GM18511 (cell line): ENCODE measurements at regions not wholly inside any gene's neighbourhood (a gene's known extent, or its start where the extent isn't known, plus 50 kb on each side); places are given as distances from the start of the nearest gene placed in this dataset.
A peak's percentile ranks its signal among the peaks of the same experiment; 100 is the strongest.

Source experiments
- ATAC-seq: cut with Tn5 transposase; IDR thresholded peaks from one replicate; pipeline ENCODE4 v1.9.1; 2021; ENCODE audit warnings: mild to moderate bottlenecking, moderate library complexity; ENCODE audit not compliant: unreplicated experiment

DNA sequence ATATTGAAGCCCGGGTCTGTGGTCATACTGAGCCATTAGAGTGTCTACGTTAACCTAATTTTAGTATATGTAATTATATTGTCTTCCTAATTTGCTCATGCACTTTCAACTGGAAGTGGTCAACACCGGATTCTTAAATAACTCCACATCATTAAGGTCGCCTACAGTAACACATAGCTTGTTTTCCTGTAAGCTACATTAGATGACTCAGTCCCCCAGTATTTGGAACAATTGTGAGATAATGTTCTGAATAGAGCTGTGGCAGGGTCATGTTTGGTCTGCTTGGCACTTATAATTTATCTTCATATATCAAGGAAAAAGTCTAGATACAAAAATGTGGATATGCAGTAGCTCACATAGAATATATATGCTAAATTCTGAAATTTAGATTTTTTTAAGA, 486.2 kb downstream of the IGSF11 start:
- no peak for ATAC-seq

DNA sequence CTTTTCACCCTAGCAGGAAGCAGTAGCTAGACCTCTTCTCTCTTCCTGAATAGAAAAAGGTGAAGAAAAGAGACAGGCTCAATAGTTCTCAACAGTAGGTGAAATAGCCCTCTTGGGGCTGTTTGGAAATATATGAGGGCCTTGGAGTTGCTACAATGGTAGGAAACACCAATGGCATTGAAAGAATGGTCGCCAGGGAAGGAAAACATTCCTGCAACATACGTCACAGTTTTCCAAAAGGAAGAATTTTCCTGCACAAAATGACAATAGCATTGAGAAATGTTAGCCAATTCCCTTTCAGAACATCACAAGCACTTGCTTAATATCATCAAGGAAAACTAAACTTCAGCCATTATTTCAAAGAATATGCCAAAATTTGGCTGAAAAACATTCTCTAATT, 484.5 kb downstream of the IGSF11 start:
- no peak for ATAC-seq

DNA sequence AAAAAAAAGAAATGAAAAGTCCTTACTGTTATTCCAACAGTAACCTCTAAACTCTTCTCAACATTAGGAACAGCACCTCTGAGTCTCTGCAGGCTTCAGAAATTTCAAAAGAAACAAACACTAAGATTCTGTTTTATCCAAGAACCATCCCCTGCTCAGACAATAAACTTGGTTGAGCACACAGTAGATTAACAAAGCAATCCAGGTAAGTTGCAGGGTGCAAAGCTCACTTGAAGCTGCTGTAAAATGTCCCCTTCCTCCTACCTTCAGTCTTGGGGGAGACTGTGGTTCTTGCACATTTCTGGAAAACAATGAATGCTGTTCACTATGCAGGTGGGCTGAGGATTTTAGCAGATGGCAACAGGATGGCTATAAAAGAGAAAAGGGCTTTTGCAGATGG, 484.1 kb downstream of the IGSF11 start:
- no peak for ATAC-seq

DNA sequence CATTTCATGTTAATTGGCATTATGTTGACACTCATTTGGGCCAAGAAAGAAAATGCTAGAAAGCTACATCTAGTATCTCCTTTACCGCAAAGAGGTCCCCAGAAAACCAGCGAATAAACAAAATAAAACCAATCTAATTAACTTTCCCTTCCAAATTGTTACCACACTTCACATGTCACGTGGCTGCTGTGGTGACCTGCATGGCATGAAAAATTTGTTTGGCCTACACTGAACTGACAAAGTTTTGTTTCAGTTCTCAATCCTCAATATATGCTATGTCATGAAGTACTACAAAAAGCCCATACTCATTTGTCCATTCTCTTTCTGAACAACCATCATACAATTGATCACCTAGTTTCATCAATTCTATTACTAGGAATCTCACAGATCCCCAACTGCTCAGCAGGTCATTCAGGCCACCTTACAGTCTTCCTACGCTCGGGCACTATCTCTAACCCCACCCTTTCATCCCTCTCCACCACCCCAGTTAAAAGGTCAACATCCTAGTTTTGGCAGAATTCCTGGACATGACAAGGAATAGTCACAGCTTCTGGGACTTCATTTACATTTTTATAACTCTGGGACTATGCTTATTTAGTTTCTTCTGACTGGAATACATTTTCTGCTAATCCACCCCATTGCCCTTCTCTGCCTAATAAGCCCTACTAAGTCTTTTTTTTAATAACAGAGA, 480.4 kb downstream of the IGSF11 start:
- ATAC-seq: no peak

DNA sequence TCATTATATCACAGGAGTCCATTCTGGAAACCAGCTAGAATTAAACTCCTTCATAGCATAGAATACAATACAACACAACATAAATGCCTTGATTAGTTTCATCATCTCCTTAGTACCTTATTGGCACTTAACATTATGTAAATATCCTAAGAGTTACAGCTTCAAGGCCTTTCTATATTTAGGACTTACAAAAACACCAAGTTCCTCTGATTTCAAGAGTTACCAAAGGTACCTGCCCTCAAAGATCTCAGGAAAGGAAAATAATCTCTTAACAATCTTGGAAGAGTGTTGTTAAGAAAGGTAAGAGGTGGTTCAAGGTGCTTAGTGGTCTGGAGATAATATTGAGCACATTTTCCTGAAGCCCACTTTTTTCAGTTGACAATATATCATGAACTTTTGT, 477.7 kb downstream of the IGSF11 start:
- ATAC-seq: no peak

DNA sequence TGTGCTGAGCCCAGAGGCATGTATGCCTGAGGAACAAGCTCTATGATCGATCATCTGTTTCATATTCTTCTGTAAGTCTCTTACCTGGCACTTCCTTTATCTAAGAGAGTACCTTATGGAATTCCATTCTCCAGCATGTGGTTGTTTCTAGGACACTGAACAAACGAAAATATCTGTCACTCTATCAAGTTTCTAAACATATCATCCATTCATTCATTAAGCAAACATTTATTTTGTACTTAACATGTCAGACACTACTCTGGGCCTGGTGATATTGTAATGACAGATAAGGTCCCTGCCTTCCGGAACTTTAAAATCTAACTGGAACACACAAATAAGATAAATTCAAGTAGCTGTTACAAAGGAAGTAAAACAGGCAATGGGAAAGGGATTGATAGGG, 477.1 kb downstream of the IGSF11 start:
- ATAC-seq: no peak

DNA sequence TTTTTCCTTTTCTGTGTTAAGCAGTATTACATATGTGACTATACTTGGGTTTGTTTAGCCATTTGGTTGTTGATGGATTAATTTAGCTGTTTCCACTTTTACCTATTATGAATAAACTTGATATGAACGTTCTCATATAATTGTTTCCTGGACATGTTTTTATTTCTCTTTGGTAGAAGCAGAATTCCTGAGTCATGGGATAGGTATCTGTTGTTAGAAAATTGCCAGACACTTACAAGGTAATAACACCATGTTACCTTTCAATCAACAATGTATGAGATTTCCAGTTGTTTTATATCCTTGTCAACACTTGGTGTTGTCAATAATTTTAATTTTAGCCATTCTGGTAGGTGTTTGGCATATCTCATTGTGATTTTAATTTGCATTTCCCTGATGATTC, 475.4 kb downstream of the IGSF11 start:
- ATAC-seq: no peak

DNA sequence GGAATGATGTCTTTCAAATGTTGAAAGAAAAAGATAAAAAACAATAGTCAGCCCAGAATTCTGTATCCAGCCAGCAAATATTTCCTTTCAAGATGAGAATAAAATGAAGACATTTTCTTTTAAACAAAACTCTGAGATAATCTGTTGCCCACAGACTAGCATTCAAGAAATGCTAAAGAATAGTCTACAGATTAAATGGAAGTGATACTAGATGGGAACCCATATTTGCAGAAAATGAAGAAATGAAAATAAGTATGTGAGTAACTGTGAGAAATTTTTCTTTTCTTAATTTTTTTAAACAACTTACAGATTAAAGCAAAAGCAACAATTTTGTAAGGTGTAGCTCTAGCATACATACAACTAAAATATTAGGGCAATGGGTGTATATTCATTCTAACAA, 469.8 kb downstream of the IGSF11 start:
- ATAC-seq: no peak

DNA sequence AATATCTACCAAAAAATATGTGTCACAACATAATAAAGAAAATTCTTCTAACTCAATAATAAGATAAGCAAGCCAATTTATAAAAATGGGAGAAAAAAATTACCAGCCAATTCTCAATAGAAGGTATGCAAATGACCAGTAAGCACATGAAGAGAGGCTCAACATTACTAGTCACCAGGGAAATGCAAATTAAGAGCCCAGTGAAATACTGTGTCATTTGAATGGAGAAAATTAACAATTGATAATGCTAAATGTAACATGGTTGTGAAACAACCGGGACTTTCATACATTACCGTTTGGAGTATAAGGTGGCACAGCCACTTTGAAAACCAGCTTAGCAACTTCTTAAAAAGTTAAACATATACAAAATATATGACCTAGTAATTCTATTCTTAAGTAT, 460.7 kb downstream of the IGSF11 start:
- no peak for ATAC-seq

DNA sequence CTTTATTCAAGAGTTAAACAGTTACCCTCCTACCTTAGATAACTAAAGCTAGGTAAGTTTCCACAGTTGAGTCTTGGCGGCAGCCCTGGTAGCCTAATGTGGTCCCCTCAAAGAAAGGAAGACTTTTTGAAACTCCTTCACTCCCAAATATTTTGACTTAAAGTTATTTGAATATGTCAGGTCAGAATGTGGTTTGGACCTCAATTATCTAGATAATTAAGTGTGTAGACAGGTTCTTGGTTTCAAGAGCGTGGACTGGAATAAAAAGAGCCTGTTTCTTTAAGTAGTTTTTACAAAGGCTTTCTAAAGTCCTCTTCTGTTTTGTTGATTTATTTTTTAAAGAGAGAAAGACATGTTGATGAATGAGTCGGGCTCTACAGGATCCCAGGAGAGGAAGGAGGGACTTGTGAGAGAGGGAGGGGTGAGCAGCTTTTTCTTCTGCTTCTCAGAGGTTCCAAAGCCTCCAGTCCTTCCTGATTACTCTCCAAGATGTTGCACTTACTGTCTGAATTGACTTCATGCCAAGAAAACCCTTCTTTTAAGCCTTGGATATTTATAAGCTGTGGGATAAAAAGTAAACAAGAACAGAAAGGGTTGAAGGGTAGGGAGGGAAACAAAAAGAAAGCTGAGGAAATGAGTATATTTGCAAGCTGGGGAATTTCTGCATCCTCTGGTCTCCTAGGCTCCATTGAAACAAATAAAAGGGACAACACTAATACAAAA, 457.4 kb downstream of the IGSF11 start:
- ATAC-seq: no peak

DNA sequence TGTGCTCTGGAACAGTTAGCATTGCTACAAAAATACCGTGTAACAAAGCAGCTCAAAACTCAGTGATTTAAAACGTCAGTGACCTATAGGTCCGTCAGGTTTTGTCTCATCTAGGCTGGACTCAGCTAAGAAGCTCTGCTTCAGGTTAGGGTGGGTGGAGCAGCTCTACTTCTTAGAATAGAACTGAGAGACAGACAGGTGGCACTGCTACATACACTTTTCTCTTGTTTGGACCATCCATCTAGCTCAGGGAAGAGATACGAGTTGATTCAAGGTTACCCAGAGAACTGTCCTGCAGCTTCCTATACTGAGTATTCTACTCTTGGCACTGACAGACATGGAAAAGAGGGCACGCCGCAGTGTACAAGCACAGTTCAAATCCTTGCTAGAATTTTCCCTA, 456.1 kb downstream of the IGSF11 start:
- no peak for ATAC-seq

DNA sequence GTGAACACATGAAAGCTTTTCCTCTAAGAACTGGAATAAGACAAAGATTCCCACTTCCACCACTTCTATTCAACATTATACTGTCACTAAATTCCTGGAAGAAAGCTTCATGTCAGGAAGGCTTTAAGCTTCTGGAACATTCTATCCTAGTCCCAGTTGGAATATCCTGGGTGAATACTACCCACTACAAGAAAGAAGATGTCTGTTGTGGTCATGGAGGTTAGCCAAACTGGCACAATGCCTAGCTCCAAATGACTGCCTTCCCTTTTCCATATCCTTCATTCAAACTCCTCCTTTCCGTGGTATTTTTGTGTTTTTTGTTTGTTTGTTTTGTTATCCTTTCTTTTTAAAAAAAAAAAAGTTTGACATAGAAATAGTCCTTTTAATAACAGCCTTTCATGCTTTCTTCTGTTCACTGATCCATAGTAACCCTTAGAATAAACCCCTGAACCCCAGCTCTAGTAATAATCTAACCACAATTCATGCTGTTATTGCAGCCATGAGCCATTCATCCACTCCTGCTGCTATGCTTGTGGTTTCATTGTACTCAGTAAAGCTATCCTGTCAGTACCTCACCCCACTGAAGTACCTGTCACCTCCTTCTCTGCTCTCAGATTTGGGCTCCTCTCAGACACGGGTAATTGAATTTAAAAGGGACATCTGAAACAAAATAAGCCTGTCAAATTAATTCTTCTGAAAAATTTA, 447.5 kb downstream of the IGSF11 start:
- ATAC-seq: no peak

DNA sequence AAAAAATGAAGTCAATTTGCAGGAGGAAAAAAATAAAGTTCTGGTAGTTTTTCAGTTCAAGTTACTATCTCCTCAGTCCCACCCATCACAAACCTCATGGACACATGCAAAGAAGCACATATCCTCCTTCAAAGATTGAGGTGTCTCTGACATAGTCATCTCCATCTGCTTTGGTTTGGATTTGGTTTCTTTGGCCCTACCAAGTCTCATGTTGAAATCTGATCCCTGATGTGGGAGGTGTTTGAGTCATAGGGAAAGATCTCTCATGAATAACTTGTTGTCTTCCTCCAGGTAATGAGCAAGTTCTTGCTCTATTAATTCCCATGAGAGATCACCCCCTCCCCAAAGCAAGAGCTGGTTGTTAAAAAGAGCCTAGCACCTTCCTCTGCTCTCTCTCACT, 446.8 kb downstream of the IGSF11 start:
- ATAC-seq: no peak

DNA sequence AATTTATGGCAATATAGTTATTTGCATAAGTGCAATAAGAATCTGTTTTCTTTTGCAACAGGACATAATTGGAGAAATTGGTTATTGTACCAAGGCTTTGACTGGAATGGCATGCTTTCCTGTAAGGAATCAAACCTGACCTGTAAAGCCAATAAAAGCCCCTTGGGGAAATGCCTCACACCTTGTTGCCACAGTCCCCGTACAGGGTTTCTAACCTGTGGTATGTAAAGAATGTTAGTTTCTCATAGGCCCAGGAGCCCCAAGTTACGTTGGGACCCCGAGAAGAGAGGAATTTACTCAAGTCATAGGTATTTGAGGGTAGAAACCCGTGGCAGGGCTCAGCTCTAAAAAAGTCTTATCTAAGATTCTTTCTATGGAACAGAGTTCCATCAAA, 441.4 kb downstream of the IGSF11 start:
- no peak for ATAC-seq

DNA sequence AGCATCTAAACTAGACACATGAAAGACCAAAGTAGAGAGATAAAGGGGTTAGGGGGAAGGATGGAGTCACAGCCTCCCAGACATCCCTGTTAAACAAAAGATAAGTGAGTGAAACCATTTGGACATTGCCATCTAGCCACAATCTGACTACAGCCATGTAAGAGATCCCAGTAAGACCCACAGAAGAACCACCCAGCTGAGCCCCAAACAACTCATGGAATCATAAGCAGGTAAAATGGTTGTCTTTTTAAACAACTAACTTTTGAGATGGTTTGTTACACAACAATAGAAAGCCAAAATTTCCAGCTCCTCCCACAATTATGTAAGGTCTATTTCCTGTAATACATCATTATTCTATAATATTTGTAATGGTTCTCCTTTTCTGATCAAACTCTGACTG, 437.5 kb downstream of the IGSF11 start:
- no peak for ATAC-seq

DNA sequence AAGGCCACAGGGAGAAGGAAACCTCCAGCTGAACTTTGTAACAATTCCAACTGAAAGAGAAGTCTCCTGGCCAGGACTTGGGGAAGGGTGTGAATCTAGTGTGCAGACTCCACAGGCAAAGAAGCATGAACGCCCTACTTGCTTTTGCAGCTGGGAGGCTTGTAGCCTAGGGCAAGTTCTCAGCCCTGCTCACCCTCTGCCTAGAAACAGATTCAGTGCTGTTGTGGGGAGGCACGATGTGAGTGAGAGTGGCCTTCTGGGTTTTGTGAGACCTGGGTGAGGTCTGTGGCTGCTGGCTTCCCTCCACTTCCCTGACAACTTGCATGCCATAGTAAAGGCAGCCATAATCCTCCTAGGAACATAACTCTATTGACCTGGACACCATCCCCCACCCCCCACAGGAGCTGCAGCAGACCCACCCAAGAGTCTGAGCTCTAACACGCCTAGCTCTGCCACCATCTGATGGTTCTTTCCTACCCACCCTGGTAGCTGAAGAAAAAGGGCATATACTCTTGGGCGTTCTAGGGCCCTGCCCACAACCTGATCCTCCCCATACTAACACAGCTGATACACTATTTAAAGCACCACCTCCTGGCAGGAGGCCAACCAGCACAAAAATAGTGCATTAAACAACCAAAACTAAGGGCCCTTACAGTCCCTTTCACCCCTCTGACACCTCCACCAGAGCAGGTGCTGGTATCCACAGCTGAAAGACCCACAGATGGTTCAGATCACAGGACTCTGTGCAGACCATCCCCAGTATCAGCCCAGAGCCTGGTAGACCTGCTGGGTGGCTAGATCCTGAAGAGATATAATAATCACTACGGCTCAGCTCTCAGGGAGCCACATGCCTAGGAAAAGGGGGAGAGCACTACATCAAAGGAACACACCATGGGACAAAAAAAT, 426.5 kb downstream of the IGSF11 start:
- no peak for ATAC-seq

DNA sequence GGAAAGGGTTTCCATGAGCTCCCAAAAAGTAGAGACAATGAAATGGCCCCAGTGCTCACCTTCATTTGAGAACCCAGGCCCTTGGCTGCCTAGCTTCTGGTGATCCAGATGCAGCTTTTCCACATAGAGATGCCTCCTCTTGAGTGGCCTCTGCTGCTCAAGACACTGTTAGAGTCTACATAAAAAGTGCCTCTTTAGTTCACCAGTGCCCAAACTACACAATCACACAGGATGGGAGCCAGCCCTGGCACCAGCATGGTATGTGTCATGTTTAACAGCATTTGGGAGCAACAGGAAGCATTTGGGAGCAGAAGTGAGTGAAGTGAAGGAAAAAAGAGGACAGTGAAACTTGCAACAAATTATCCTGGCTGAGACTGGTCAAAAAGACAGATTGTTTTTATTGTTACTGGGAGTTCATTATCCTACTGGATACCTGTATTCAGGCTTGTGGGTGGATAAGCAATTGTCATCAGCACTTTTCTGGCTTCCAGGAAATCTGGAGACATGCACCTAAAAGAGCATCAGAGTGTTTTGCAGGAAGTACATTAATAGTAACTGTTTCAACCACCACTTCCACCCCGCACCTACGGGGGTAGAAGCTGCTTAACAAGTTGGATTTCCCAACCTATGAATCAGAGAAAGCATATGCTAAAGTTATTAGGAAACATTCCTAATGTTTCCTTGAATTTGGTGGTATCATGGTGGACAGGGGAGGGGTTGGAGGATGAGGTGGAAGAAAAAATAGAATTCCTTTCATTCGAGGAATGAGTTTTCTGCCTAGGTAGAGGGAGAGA, 416.2 kb downstream of the IGSF11 start:
- ATAC-seq: no peak

DNA sequence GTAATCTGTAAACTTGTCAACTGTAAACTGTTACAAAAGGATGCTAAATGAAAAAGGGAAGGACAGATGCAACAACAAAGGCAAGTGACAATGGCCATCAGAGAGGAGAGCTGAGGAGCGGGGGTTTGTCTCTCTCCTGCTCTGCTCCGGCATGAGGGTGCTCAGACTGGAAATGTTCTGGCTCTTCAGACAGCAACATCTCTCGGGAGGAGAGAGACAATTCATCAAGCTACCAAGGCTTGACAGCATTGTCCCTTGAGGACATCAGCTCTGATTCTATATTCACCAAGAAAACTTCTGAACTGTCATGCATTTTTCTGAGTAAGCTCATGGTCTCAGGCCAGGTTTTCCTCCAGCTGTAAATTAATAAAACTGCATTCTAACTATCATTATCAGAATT, 408.2 kb downstream of the IGSF11 start:
- no peak for ATAC-seq

DNA sequence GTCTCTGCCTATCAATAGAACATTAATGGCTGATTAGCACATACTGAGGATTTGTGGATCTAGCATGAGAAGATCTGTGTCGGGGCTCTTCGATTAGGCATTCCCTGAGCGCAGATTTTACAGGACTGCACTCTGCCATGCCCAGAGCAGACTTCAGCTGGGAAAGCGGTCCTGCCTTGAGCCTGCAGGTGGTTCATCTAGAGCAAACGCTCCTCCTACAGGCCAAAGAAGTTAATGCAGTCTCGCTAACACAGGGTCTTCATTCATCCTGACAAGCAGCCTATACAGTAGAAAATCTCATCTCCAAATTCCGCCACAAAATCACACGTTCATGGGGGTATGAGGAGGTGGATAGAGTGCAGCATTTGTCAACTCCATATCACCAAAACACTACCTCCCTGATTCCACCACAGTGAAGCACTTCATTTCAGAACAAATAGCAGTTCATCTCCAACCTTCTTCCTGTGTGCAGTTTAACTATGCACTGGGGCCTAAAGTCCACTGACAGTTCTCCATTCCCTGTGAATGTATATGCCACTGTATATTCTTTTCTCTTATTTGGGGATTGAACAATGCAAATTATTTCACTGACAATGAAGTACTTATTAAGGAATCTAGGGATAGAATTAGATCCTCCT, 405.8 kb downstream of the IGSF11 start:
- ATAC-seq: peak; percentile 97

DNA sequence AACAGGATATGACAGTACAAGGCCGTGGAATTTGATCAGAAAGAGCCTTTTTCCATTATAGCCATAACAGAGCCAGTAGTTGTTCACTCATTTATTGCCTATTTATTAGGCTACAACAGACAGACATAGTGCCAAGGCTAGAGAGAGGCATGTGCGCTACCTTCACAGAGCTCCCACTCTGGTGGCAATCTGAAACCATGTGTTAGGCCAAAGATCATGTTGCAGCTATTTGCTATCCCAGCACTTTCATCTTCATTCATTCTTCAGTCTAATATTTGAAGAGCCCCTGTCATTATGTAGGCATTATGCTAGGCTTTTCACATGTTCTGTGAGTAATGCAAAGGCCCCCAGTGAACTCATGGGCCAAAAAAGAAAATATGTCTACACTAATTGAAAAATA, 404.8 kb downstream of the IGSF11 start:
- ATAC-seq: no peak
